NCI-H460 (cell line): ENCODE measurements at regions not wholly inside any gene's neighbourhood (a gene's known extent, or its start where the extent isn't known, plus 50 kb on each side); places are given as distances from the start of the nearest gene placed in this dataset.

Experiments
- DNase-seq: peaks from one replicate; pipeline ENCODE4 v3.0.0-alpha.2; 2016; ENCODE audit warnings: low read depth; ENCODE audit errors: extremely low read depth

DNA sequence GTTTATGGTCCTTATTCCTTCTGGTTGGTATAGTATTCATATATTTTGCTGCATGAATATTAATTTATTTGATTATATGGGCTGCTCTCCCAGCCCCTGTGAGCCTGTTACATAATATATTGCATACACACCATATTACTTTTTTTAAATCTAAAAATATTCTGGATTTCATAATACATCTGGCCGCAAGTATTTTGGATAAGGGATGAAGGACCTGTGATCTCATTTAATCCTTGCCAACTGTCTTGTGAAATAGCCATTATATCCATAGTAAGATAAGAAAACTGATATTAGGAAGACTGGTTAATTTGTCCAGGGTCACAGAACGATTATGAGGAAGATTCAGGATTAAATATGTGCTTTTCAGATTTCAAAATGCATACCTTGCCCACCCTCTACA is 433.6 kb downstream of the LPIN1 start:
- no peak for DNase-seq

DNA sequence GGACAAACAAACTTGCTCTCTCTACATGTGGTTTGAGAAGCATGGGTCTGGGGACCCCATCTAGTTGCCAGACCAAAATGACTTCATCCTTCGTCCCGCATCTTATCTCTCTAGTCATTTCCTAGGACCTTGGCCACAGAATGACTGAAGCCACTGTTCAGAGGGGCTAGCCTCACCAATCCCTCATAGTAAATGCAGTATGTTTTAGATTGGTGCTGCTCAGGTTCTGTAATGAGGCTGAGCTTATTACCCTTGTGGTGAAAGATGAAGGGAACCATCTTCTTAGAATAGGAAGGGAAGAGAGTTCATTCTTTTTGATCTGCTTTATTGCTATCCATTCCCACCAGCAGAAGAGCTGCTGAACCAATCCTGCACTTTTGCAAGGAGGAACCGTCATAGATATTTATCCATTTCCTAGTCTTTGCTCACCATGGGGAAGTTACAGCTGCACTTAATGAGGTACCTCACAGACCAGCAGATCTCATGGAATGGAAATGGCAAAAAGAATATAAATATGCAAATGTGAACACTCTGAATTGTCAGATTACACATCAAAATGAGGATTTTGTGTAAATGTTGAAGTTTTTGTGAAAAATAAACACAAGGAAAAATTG is 436.7 kb downstream of the LPIN1 start:
- DNase-seq, result no peak

DNA sequence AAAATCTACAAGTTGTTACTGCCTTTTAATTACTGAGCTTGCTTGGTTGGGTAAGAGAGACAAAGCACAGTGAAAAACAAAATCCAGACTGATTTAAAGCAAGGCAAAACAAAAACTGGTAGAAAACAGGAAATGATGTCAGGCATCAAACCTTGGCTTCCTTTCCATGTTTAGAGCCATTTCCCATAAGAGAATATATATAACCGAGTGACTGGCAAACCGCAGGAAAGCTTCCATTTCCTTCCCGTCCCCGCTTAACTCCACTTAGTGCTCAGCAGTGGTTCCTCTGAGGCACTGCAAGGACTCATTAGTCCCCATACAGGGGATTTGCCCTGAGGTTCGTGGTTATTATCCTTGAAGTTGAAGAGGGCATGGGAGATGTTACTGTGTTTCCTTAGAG is 446.3 kb downstream of the LPIN1 start:
- no peak for DNase-seq

DNA sequence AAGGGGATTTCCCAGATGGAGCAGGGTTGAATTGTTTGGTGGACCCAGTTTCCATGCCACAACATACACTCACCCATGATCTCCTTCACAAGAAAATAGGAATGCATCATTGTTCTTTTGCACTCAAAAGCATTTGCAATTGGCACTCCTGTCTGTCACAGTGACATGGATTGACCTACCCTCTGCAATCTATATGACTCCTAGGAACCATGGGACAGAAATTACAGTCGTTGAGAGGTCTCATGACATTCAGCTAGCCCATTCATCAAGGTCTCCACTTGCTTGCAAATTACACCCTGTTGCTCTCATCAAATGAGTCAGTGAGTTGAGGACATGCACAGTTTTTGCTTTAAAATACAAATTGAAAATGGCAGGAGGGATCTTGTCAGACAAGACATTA is 448.5 kb downstream of the LPIN1 start:
- DNase-seq, result no peak

DNA sequence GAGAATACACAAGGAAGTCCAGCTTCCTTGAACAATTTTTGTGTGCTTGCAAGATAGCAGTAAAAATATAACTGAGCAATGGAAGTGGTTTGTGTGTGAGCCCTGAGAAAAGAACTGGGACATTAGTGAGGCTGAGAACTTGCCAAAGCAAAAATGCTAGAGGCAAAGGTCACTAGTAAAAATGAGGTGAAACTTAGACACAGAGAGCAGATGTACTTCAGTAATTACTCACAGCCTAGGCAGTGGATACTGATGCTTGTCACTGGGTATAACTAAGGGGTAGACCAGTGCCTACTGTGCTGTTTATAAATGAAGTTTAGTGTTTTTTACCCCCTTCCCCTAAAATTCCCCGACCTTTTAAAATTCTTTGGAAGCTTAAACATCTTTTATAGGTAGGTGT is 450.1 kb downstream of the LPIN1 start:
- DNase-seq, result no peak

DNA sequence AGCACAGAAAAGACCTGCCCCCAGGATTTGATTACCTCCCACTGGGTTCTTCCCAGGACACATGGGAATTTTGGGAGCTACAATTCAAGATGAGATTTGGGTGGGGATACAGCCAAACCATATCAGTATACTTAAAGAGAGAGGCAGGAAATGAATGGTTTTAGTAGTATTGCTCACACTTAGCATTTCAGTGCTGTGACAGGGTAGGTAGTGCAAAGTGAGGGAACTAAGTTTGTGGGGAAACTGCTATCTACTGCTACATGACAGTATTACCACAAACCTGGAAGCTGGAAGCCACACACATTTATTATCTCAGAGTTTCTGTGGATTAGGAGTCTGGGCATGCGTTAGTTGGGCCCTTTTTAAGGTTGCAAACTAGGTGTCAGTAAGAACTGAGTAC is 450.7 kb downstream of the LPIN1 start:
- no peak for DNase-seq

DNA sequence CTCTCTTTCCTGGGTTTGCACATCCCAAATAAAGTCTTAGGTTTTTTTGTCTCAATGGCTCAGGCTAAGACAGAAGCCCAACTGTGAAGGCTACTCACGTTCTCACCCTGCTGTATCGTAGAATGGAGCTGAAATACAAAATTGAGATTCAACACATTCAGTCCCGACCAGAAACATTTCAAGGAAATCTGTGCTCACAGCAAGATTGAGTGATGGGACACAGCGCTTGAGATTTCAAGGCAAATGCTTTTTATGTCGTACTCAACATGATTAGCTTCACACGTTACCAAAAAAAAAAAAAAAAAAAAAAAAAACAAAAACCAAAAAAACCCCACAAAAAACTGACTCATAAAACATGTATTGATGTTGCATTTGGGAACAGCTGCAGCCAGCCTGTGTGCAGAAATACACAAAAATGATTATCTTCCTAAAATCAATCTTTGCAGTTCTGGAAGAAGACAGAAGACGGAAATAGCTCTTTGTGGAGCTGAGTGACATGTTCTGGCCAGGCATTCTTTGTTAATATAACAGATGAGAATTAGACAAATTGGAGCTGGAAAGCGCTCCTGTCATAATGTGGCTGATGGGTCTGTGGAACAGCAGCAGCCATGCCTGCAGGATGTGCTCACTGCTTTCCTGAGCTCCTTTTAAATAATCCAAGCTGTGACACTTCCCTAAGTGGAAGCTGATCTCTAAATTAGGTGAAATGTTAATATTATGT is 453.2 kb downstream of the LPIN1 start:
- DNase-seq, result no peak

DNA sequence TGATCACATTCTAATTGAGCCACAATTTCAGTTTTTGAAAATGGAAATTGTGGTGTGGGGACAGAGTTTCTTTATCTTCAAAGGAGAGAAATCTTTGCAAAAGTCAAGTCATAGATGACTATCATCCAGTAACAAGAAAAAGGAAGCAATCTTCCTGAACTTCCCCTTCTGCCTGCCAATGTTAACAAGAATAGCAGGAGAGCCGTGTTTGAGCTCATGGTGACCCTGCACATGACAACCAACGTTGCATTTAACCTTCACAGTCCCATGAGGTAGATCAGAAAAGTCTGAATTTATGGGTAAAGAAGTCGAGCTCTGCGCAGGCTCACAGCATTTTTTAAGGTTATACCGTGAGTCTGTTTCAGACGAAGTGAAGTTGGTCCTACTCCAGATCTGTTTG is 454.9 kb downstream of the LPIN1 start:
- DNase-seq, result no peak

DNA sequence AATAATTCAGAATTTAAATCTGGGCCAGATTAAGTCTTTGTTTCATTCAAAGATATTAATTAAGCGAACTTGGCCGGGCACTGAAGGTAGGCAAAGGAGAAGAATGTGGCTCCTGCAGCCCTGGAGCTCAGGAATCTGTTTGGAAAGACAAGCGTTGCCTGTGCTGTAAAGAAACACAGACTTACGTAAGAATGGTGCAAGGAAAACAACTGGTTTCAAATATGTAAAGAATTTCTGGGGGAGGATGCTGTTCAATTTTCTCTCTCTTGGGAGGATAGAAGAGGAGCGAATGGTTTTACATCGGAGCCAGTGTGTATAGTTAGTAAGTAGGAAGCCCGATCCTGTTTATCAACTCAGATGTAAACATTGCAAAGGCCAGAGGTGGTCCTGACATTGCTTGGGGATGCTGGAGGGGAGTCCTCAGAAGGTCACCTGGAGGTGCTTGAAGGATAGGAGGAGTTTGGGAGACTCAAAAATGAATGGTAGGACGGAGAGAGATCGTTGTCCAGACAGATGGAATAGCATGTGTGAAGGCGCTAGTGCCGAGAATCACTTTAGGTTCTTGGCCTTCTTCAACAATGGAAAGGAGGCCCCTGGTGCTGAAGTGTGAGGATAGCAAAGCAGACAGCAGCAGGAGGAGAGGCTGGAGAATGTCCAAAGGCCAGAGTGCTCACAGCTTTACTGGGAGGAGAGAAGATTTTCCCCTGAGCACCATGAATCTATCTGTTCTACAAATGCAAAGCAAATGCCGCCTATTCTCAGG is 456.1 kb downstream of the LPIN1 start:
- DNase-seq, result no peak

DNA sequence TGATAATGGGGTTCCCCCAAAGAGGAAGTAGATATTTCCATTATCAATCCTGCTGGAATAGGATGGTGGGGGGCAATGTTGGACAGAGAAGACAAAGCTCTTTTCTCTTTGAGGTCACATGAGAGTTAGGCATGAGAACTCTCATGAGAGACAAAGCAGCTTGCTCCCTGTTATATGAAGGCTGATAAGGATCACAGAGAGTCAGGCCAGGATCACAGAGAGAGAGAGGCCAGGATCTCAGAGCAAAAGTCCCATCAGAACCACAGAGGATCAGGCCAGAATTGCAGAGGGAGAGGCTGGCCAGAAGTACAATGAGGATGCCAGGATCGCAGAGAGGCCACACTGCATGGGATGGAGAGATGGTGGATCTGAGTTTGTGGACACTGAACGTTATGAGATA is 457.1 kb downstream of the LPIN1 start:
- no peak for DNase-seq

DNA sequence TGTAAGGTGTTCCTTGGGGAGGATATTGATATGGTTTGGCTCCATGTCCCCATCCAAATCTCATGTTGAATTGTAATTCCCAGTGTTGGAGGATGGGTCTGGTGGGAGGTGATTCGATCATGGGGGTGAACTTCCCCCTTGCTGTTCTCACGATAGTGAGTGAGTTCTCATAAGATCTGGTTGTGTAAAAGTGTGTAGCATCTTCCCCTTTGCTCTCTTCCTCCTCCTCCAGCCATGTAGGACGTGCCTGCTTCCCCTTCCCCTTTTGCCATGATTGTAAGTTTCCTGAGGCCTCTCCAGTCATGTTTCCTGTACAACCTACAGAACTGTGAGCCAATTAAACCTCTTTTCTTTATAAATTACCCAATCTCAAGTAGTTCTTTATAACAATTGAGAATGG is 458.7 kb downstream of the LPIN1 start:
- no peak for DNase-seq

DNA sequence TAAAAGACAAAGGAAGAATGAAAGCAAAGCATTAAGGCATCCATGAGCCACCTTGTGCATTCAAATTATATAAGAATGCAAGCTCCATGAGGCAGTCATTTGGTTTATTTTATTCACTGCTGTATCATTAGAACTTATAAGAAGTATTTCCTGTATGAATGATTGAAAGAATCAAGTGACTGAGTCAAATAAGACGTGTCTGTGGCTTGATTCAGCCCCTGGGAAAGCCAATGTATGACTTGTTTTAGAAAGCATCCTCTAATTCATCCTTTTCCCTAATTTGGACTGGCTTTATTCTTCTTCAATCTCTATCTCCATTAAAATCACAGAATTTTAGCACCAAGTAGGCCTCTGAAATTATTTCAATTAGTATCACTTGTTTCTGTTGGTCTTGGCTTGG is 461.1 kb downstream of the LPIN1 start:
- no peak for DNase-seq

DNA sequence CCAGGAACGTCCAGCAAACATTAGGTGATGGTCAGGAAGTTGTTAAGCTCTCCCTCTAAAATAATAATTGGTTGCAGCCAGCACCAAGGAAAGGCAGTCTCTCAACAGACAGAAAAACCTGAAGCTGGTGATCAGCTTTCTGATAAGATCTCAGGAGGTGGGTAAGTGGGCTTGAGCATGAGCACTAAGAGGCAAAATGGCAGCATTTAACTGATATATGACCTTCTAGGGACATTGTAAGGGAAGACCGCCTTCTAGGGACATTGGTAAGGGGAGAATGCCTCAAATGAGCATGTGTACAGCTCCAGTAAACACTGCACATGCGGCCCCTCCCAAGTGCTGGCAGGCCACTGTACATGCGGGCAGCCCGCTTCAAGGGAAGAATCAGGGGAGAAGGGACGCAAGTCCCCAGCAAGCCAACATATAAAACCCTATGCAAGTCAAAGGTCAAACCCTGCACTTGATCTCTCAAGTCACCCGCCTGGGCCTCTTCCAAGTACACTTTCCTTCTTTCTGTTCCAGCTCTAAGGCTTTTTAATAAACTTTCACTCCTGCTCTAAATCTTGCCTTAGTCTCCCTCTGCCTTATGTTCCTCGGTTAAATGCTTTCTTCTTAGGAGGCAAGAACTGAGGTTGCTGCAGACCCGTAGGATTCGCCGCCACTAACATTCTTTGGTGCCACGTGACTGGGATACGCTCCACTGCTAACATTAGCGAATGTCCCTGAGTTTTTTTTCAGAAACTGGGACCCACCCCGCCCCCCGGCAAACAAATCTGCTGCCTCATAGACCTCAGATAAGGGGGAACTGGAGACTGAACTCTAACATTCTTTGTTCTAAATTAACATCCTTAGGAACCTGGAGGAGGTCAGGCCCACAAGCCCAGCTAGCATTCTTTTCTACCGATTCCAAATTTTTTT is 463.8 kb downstream of the LPIN1 start:
- no peak for DNase-seq

DNA sequence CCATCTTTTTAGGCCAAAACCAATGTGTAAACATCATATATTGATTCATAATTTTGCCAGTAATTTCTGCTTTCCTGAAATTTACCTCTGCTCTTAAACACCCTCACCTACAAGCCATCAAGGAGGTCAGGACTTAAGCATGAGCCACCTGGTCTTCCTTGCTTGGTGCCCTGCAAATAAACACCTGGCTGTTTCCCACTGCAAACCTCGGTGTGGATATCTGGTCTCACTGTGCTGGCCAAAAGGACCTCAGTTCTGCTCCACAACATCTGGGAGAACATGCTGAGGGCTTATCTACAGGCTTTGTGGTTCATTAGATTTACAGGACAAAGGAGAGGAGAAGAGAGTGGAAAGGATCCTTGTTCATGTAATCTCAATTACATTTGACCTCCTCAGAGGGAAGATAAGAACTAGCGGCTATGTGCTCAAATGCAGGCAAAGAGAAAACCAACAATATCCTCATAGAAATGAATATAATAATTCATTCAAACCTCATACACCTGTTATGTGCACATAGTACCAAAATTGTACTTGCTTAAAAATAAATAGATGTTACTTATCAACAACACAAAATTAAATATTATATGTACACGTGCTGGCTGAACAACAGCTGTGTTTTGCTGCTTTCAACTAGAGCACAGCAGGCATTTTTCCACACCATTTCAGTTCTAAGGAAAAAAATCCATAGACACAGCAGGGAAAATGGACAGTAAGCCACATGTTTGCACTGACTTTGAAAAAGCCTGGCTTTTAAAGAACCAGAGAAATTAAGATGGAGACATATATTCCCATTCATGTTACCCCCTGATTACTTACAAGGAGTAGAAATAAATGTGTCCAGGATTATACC is 465.1 kb downstream of the LPIN1 start:
- DNase-seq, result no peak

DNA sequence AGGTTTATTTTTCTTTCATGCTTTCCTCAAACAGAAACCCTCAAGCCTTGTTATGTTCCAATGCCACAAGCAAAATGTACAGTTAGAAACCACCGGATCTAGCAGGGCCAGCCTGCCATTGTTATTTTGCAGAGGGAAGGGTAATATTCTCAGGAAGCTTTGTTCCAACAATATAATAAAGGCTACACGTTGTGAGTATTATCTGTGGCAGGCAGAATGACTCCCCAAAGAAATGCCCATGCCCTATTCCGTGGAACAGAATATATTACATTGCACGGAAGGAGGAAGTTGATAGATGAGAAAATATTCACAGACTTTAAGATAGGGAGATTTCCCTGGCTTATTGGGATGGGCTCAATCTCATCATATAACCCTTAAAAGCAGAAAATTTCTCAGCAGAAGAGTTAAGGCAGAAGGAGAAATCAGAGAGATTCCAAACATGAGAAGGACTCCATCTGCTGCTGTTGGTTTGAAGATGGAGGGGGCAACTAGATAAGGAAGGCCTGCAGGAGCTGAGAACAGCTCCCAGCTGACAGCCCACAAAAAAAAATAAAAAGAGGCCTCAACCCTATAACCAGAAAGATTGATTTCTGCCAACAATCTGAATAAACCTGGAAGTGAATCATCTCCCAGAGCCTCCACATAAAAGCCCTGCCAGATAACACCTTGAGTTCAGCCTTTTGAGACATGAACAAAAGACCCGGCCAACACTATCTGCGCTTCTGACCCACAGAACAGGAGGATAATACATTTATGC is 466.6 kb downstream of the LPIN1 start:
- DNase-seq, result no peak

DNA sequence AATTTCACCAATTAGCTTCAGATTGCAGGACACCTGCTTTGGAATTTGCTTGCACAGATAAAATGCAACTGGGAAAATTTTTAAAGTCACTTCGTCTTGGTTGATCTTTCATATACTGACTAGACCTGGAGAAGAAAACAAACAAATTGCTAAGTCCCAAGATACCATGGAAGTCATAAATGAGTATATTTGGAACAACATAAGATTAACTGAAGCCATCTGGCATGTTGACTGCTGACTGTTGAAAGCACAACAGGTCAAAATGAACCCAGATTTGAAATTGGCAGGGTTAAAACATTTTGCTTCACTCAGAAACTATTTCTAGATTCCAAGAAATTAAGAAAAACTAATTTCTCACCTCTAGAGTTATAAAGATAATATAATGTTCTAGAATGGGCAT is 470.7 kb downstream of the LPIN1 start:
- DNase-seq, result no peak

DNA sequence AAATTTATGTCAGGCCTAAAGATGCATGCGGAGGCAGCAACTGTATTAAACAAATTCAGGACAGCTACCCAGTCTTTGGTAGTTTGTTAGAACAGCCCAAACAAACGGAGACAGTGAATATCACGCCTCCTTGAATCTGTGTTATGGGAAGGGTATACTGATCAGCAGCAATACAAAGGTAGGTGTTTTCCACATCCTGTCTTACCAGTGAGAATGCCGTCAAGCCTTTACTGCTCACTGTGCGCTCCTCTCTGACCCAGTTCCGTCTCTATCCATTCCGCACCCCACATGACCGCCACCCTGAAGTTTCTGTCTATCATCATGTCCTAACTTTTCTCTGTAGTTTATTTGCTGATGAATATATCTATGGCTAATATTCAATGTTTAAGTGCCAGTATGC is 473.3 kb downstream of the LPIN1 start:
- no peak for DNase-seq

DNA sequence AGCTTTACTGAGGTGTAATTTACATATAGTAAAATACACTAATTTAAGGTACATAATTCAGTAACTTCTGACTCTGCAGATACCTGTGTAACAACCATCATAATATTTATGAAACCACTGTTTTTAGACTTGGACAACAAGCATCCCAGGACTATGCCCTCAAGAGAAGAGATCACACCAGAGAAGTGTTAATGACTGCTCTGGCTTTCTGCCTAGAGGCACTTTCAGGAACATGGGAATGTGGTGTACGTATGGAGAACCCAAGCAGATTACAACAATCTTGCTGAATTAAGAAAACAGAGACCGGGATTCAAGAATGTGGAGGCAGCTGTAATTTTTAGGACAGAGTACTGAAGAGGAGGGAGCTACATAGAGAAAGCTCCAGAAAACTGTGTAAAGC is 475.2 kb downstream of the LPIN1 start:
- no peak for DNase-seq

DNA sequence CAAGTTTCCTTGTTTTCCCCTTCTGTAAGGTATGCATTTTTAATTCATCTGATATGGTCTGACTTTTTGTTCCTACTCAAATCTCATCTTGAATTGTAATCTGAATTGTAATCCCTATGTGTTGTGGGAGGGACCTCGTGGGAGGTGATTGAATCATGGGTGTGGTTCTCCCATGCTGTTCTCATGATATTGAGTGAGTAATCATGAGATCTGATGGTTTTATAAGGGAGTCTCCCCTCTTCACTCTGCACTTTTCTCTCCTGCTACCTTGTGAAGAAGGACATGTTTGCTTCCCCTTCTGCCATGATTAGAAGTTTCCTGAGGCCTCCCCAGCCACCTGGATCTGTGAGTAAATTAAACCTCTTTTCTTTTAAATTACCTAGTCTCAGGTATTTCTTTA is 476.1 kb downstream of the LPIN1 start:
- DNase-seq, result no peak
